PC-9 (cell line): ENCODE measurements at regions not wholly inside any gene's neighbourhood (a gene's known extent, or its start where the extent isn't known, plus 50 kb on each side); places are given as distances from the start of the nearest gene placed in this dataset.

Source experiments
- BruUV-seq: library from RNA; stranded (reverse); fragments of 400-500 nt; replicated peaks from 2 replicates; lab custom pipeline; 2021; lab: Mats Ljungman, UMichigan
- CTCF ChIA-PET: fragments of 300-600 bp; sonication (Branson Sonifier 250); formaldehyde crosslinking; loops from one replicate; lab custom pipeline; 2022; ENCODE audit warnings: antibody characterized with exemption; lab: Charles Lee
- POLR2A ChIA-PET: fragments of 300-600 bp; sonication (Branson Sonifier 250); formaldehyde crosslinking; loops from one replicate; lab custom pipeline; 2022; ENCODE audit warnings: antibody characterized with exemption; ENCODE audit not compliant: unreplicated experiment; lab: Charles Lee
- DNase-seq, 2 experiments: peaks; one replicate each; pipeline versions ENCODE4 v3.0.0 to v3.0.0-alpha.2; 2015 to 2022; ENCODE audit warnings: mixed read lengths in 1 of 2
- H2AFZ ChIP-seq: fragments of 200-600 bp; sonication (generic); 2 replicates; pipeline ENCODE4 v1.8.1; 2017; ENCODE audit warnings: antibody characterized with exemption
- H3F3A ChIP-seq: fragments of 200-600 bp; sonication (generic); 2 replicates; pipeline ENCODE4 v1.8.1; 2017; ENCODE audit warnings: antibody characterized with exemption, mild to moderate bottlenecking, low read depth; ENCODE audit not compliant: insufficient read depth
- H3K27ac ChIP-seq: fragments of 200-600 bp; sonication (generic); 2 replicates; pipeline ENCODE4 v1.6.1; 2016; ENCODE audit warnings: mixed run types
- H3K27me3 ChIP-seq: fragments of 200-600 bp; sonication (generic); 2 replicates; pipeline ENCODE4 v1.6.1; 2016; ENCODE audit warnings: low read depth, mixed run types; ENCODE audit not compliant: insufficient read depth
- H3K36me3 ChIP-seq: fragments of 200-600 bp; sonication (generic); 2 replicates; pipeline ENCODE4 v1.6.1; 2016; ENCODE audit warnings: low read depth, mixed run types
- H3K4me1 ChIP-seq: fragments of 200-600 bp; sonication (generic); replicated peaks from 2 replicates; pipeline ENCODE4 v1.6.1; 2016; ENCODE audit warnings: mixed run types; ENCODE audit not compliant: insufficient read depth
- H3K4me2 ChIP-seq: fragments of 200-600 bp; sonication (generic); 2 replicates; pipeline ENCODE4 v1.6.1; 2017; ENCODE audit warnings: mixed run types
- H3K4me3 ChIP-seq: fragments of 200-600 bp; sonication (generic); 2 replicates; pipeline ENCODE4 v1.6.1; 2016; ENCODE audit warnings: mixed run types
- H3K79me2 ChIP-seq: fragments of 200-600 bp; sonication (generic); 2 replicates; pipeline ENCODE4 v1.6.1; 2017; ENCODE audit warnings: low read depth, mixed run types
- H3K9me2 ChIP-seq: fragments of 200-600 bp; sonication (generic); 2 replicates; pipeline ENCODE4 v1.8.1; 2017; ENCODE audit warnings: mild to moderate bottlenecking; ENCODE audit not compliant: insufficient read depth
- H3K9me3 ChIP-seq: fragments of 200-600 bp; sonication (generic); 2 replicates; pipeline ENCODE4 v1.8.1; 2016; ENCODE audit warnings: low read depth; ENCODE audit not compliant: insufficient read depth
- H4K20me1 ChIP-seq: fragments of 200-600 bp; sonication (generic); 2 replicates; pipeline ENCODE4 v1.8.1; 2017; ENCODE audit not compliant: insufficient read depth
- CTCF ChIP-seq: fragments of 200-600 bp; sonication (generic); conservative IDR thresholded peaks from 2 replicates; pipeline ENCODE4 v1.6.1; 2017; ENCODE audit warnings: mixed run types, antibody characterized with exemption, mild to moderate bottlenecking, moderate library complexity
- EZH2 ChIP-seq: fragments of 200-600 bp; sonication (generic); IDR thresholded peaks from 2 replicates; pipeline ENCODE4 v1.8.0; 2017; ENCODE audit warnings: antibody characterized with exemption, low read depth
- intact Hi-C: fragments of 100-400 bp; cut with micrococcal nuclease; formaldehyde crosslinking; loops from one replicate; pipeline ENCODE4 v1.10.0; 2022; ENCODE audit not compliant: unreplicated experiment

- intact Hi-C loops = no loop called here
- ChIA-PET POLR2A (interaction anchor here (1.2 kb wide), 1 partner anchor 184 kb away, joined by 6 read pairs; no protein-coding TSS in a partner anchor), CTCF (no interaction called here)
- TF ChIP-seq EZH2 = no peak
- TF ChIP-seq CTCF = no peak
- Histone ChIP-seq H3K4me3 (no peak overlapping the region), H3K36me3 (0 out of 2 replicates have a peak, but pooled peaks cover 4% of the 10 kb centered on the region), H3K27ac (no peak overlapping the region), H3K4me2 (no peak overlapping the region), H3K9me3 (peaks cover 11% of the 10 kb centered on the region; the same call in 1 of the 2 replicates), H4K20me1 (no peaks in the 10 kb centered on the region), H3K9me2 (no peaks in the 10 kb centered on the region), H2AFZ (no peak overlapping the region), H3F3A (no peaks in the 10 kb centered on the region), H3K4me1 (peaks cover 14% of the 10 kb centered on the region; the same call in 1 of the 2 replicates), H3K27me3 (no peaks in the 10 kb centered on the region), H3K79me2 (no peaks in the 10 kb centered on the region)
- DNase-seq = no peak
- BruUV-seq = no TSS peak
Measured at GRCh38 chr5:58266402-58266801, 193.5 kb downstream of the PLK2 start.

DNA sequence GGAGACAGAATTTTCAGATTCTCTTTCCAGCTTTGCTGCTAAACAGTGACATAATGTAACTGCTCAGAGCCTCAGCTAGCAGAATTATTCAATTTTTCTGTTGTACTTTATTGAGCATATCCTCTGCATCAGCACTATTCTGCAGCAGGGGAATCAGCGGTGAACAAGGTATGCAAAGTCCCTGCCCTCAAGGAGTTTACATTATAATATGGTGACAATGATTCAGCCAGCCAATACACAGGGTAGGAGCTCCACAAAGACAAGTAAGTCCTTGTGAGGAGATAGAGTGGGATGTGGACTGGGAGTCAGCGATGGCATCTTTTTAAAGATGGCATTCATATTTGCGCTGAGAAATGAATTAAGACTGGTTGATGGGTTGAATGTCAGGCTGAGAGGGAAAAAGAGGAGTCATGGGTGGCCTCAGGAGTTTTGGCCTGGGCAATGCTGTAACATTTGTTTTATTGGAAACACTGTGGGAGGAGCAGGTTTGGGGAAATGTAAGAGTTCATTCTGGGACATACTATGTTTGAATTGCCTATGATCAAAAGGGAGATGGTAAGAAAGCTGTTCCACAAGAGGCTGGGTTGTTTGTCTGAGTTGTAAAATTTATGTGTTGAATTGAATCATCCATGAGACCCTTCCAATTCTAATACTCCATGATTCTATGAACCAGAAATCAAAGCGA is 194.5 kb downstream of the PLK2 start:
- intact Hi-C loops = no loop called here
- no peak overlapping the region for H3K4me3 ChIP-seq
- DNase-seq = no peak
- H4K20me1 ChIP-seq = no peaks in the 10 kb centered on the region
- H2AFZ ChIP-seq = no peak overlapping the region
- no peak for TF ChIP-seq EZH2
- TF ChIP-seq CTCF = no peak
- POLR2A ChIA-PET = no interaction called here
- H3K9me2 ChIP-seq = no peaks in the 10 kb centered on the region
- peaks cover 4% of the 10 kb centered on the region for H3F3A ChIP-seq
- peaks cover 11% of the 10 kb centered on the region; the same call in 1 of the 2 replicates for H3K9me3 ChIP-seq
- H3K4me1 ChIP-seq = peaks cover 24% of the 10 kb centered on the region
- no TSS peak for BruUV-seq
- H3K36me3 ChIP-seq = 0 out of 2 replicates have a peak, but pooled peaks cover 4% of the 10 kb centered on the region
- CTCF ChIA-PET = no interaction called here
- H3K4me2 ChIP-seq = no peak overlapping the region
- H3K27ac ChIP-seq = no peak overlapping the region
- H3K79me2 ChIP-seq = no peaks in the 10 kb centered on the region
- H3K27me3 ChIP-seq = no peaks in the 10 kb centered on the region

DNA sequence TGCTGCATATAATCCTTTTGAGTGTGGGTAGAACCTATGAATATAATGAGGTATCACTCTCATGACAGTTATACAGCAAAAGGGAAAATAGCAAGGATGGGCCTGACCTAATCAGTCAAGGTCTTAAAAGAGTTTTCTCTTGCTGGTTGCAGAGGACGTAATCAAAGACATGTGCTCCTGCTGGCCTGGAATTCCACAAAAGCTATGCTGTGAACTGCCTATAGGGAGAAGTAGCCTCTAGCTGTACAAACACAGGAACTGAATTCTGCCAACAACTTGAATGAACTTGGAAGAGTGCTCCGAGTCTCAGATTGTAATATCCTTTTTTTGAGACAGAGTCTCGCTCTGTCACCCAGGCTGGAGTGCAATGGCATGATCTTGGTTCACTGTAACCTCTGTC is 195.6 kb downstream of the PLK2 start:
- intact Hi-C loops = no loop called here
- ChIA-PET POLR2A (no interaction called here), CTCF (no interaction called here)
- no peak overlapping the region for H3K4me2 ChIP-seq
- 0 out of 2 replicates have a peak, but pooled peaks cover 4% of the 10 kb centered on the region for H3K36me3 ChIP-seq
- peaks cover 11% of the 10 kb centered on the region; the same call in 1 of the 2 replicates for H3K9me3 ChIP-seq
- H2AFZ ChIP-seq = no peak overlapping the region
- no TSS peak for BruUV-seq
- H3K9me2 ChIP-seq = no peaks in the 10 kb centered on the region
- no peaks in the 10 kb centered on the region for H3K27me3 ChIP-seq
- no peak for DNase-seq
- H3F3A ChIP-seq = peaks cover 12% of the 10 kb centered on the region
- no peaks in the 10 kb centered on the region for H3K79me2 ChIP-seq
- H3K4me1 ChIP-seq = peaks cover 31% of the 10 kb centered on the region
- no peak overlapping the region for H3K27ac ChIP-seq
- no peak for TF ChIP-seq CTCF
- no peak for TF ChIP-seq EZH2
- H4K20me1 ChIP-seq = no peaks in the 10 kb centered on the region
- no peak overlapping the region for H3K4me3 ChIP-seq
